ENCODE measurements at regions not wholly inside any gene's neighbourhood (a gene's known extent, or its start where the extent isn't known, plus 50 kb on each side); places are given as distances from the start of the nearest gene placed in this dataset.

DNA sequence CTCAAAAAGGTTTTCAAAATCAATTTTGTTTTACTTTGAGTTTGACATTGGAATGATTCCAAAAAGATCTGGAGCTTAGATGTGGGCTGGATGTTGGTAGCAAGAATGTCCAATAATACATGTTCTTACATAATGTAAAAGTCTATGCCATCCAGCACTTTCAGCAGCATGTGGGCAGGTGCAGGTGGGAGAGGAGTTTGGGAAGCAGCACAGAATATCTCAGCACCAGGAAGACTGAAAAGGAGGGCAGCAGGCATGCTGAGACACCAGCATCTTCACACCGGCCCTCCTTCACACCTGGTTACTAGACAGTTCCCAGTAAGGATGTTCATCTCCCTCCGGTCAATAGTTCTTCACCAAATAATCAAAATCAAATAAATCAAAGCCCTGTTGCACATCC, 166.6 kb downstream of the ZBTB18 start:
- no peak for TF ChIP-seq SUZ12 (IDR thresholded peaks at IDR 0.05; ENCODE audit: extremely low read depth, insufficient read depth, insufficient read length)
- TF ChIP-seq ZNF274 (IDR thresholded peaks at IDR 0.05; ENCODE audit: low read depth, low read length) = no peak
- TF ChIP-seq YY1 (IDR thresholded peaks at IDR 0.05; ENCODE audit: insufficient read depth, insufficient read length) = no peak

Measured in NT2/D1 (cell line).